ENCODE measurements at regions not wholly inside any gene's neighbourhood (a gene's known extent, or its start where the extent isn't known, plus 50 kb on each side); places are given as distances from the start of the nearest gene placed in this dataset.

DNA sequence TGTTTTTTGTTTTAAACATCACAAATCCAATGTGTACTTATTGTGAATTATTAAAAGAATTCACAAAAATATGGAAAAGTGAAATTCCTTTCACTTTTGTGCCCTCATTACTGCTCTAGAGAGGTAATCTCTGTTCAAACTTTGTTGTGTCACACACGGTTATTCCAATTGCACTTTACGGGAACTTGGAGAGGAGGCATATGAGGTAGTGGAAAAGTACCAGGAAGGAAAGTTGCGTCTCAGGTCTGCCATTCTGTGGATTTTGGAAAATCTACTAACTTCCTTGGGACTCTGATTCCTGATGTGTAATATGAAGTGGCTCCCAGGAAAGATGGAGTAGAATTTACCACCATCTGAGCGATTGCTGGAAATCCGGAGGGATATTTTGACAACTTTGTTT lies 90.9 kb upstream of the DCN start:
- no peak for DNase-seq
- ChIA-PET POLR2A (ENCODE audit: partially characterized antibody) (no interaction called here), CTCF (ENCODE audit: partially characterized antibody) (no interaction called here)
- no peak overlapping the region for H3K27ac Mint-ChIP-seq
- no peaks in the 10 kb centered on the region for H3K36me3 ChIP-seq (ENCODE audit: insufficient read depth, low read length)
- H3K4me1 ChIP-seq (ENCODE audit: insufficient read depth, low read length), result no peaks in the 10 kb centered on the region
- H3K27me3 ChIP-seq (ENCODE audit: insufficient read depth, low read length), result no peaks in the 10 kb centered on the region
- H3K4me1 Mint-ChIP-seq, result no peaks in the 10 kb centered on the region
- peaks cover 5 to 6% of the 10 kb centered on the region in 2 donors for H3K27me3 Mint-ChIP-seq
- H3K4me3 Mint-ChIP-seq, result no peak overlapping the region
- H3K9me3 ChIP-seq (ENCODE audit: control insufficient read depth in 1 of 2, low read length in 2 of 2), result no peaks in the 10 kb centered on the region
- H3K36me3 Mint-ChIP-seq, result no peaks in the 10 kb centered on the region
- no peak overlapping the region for H3K27ac ChIP-seq (ENCODE audit: low read depth, low read length)
- peaks cover 0 to 2% (median 0%) of the 10 kb centered on the region in 8 donors for H3K9me3 Mint-ChIP-seq
- intact Hi-C loops (cut with micrococcal nuclease), result no loop called here
- no peak overlapping the region for H3K4me3 ChIP-seq (ENCODE audit: low read length in 2 of 2)

GRCh38 chr12:91272461-91273063 lies 89.9 kb upstream of the DCN start:
- DNase-seq, result no peak
- Histone ChIP-seq H3K4me3 (ENCODE audit: low read length in 2 of 2) (no peak overlapping the region), H3K27ac (ENCODE audit: low read depth, low read length) (no peak overlapping the region), H3K36me3 (ENCODE audit: insufficient read depth, low read length) (no peaks in the 10 kb centered on the region), H3K4me1 (ENCODE audit: insufficient read depth, low read length) (no peaks in the 10 kb centered on the region), H3K27me3 (ENCODE audit: insufficient read depth, low read length) (no peaks in the 10 kb centered on the region), H3K9me3 (ENCODE audit: control insufficient read depth in 1 of 2, low read length in 2 of 2) (no peaks in the 10 kb centered on the region)
- Mint-ChIP-seq H3K4me1 (no peaks in the 10 kb centered on the region), H3K9me3 (peaks cover 0 to 2% (median 0%) of the 10 kb centered on the region in 8 donors), H3K36me3 (no peaks in the 10 kb centered on the region), H3K4me3 (no peak overlapping the region), H3K27ac (no peak overlapping the region), H3K27me3 (peaks cover 5% of the 10 kb centered on the region in 2 donors)
- intact Hi-C loops (cut with micrococcal nuclease), result no loop called here
- CTCF ChIA-PET (ENCODE audit: partially characterized antibody), result no interaction called here
- POLR2A ChIA-PET (ENCODE audit: partially characterized antibody), result no interaction called here

- no peak overlapping the region for H3K27ac ChIP-seq (ENCODE audit: low read depth, low read length)
- Mint-ChIP-seq H3K27me3 (peaks cover 3 to 5% of the 10 kb centered on the region in 2 donors), H3K36me3 (no peaks in the 10 kb centered on the region), H3K9me3 (peaks cover 0 to 2% (median 0%) of the 10 kb centered on the region in 8 donors), H3K27ac (peak overlapping the region in 1 of 7 donors; percentile 37), H3K4me3 (no peak overlapping the region), H3K4me1 (no peaks in the 10 kb centered on the region)
- H3K27me3 ChIP-seq (ENCODE audit: insufficient read depth, low read length), result no peaks in the 10 kb centered on the region
- H3K4me3 ChIP-seq (ENCODE audit: low read length in 2 of 2), result no peak overlapping the region
- no peaks in the 10 kb centered on the region for H3K36me3 ChIP-seq (ENCODE audit: insufficient read depth, low read length)
- POLR2A ChIA-PET (ENCODE audit: partially characterized antibody), result no interaction called here
- DNase-seq, result no peak
- no peaks in the 10 kb centered on the region for H3K4me1 ChIP-seq (ENCODE audit: insufficient read depth, low read length)
- intact Hi-C loops (cut with micrococcal nuclease), result no loop called here
- CTCF ChIA-PET (ENCODE audit: partially characterized antibody), result no interaction called here
- no peaks in the 10 kb centered on the region for H3K9me3 ChIP-seq (ENCODE audit: control insufficient read depth in 1 of 2, low read length in 2 of 2)
Measured at GRCh38 chr12:91271185-91271584, 88.6 kb upstream of the DCN start.

- no peaks in the 10 kb centered on the region for H3K36me3 ChIP-seq (ENCODE audit: insufficient read depth, low read length)
- ChIA-PET POLR2A (ENCODE audit: partially characterized antibody) (no interaction called here), CTCF (ENCODE audit: partially characterized antibody) (no interaction called here)
- no peak overlapping the region for H3K27ac ChIP-seq (ENCODE audit: low read depth, low read length)
- H3K9me3 ChIP-seq (ENCODE audit: control insufficient read depth in 1 of 2, low read length in 2 of 2), result no peaks in the 10 kb centered on the region
- Mint-ChIP-seq H3K27me3 (peaks cover 0 to 5% of the 10 kb centered on the region in 2 donors), H3K27ac (no peak overlapping the region), H3K9me3 (peaks cover 0 to 2% (median 0%) of the 10 kb centered on the region in 8 donors), H3K36me3 (no peaks in the 10 kb centered on the region), H3K4me3 (no peak overlapping the region), H3K4me1 (no peaks in the 10 kb centered on the region)
- no peak for DNase-seq
- H3K4me3 ChIP-seq (ENCODE audit: low read length in 2 of 2), result no peak overlapping the region
- intact Hi-C loops (cut with micrococcal nuclease), result no loop called here
- H3K4me1 ChIP-seq (ENCODE audit: insufficient read depth, low read length), result no peaks in the 10 kb centered on the region
- no peaks in the 10 kb centered on the region for H3K27me3 ChIP-seq (ENCODE audit: insufficient read depth, low read length)
Measured at GRCh38 chr12:91267039-91267438, 84.4 kb upstream of the DCN start.

GRCh38 chr12:91264178-91264577 lies 81.6 kb upstream of the DCN start:
- H3K4me3 ChIP-seq (ENCODE audit: low read length in 2 of 2), result no peak overlapping the region
- H3K4me1 ChIP-seq (ENCODE audit: insufficient read depth, low read length), result no peaks in the 10 kb centered on the region
- Mint-ChIP-seq H3K4me3 (no peak overlapping the region), H3K27me3 (no peaks in the 10 kb centered on the region), H3K4me1 (no peaks in the 10 kb centered on the region), H3K9me3 (peaks cover 0 to 3% (median 0%) of the 10 kb centered on the region in 8 donors), H3K27ac (no peak overlapping the region), H3K36me3 (no peaks in the 10 kb centered on the region)
- no peak for DNase-seq
- H3K27me3 ChIP-seq (ENCODE audit: insufficient read depth, low read length), result no peaks in the 10 kb centered on the region
- ChIA-PET CTCF (ENCODE audit: partially characterized antibody) (no interaction called here), POLR2A (ENCODE audit: partially characterized antibody) (no interaction called here)
- intact Hi-C loops (cut with micrococcal nuclease), result no loop called here
- no peak overlapping the region for H3K27ac ChIP-seq (ENCODE audit: low read depth, low read length)
- H3K36me3 ChIP-seq (ENCODE audit: insufficient read depth, low read length), result no peaks in the 10 kb centered on the region
- H3K9me3 ChIP-seq (ENCODE audit: control insufficient read depth in 1 of 2, low read length in 2 of 2), result no peaks in the 10 kb centered on the region

GRCh38 chr12:91261820-91262676 lies 79.4 kb upstream of the DCN start:
- no peak overlapping the region for H3K27ac ChIP-seq (ENCODE audit: low read depth, low read length)
- Mint-ChIP-seq H3K9me3 (peaks cover 0 to 5% (median 0%) of the 10 kb centered on the region in 8 donors), H3K27ac (no peak overlapping the region), H3K4me3 (no peak overlapping the region), H3K4me1 (no peaks in the 10 kb centered on the region), H3K36me3 (no peaks in the 10 kb centered on the region), H3K27me3 (peaks cover 0 to 4% of the 10 kb centered on the region in 2 donors)
- no peaks in the 10 kb centered on the region for H3K9me3 ChIP-seq (ENCODE audit: control insufficient read depth in 1 of 2, low read length in 2 of 2)
- no peak overlapping the region for H3K4me3 ChIP-seq (ENCODE audit: low read length in 2 of 2)
- no peak for DNase-seq
- no peaks in the 10 kb centered on the region for H3K36me3 ChIP-seq (ENCODE audit: insufficient read depth, low read length)
- no peaks in the 10 kb centered on the region for H3K27me3 ChIP-seq (ENCODE audit: insufficient read depth, low read length)
- ChIA-PET CTCF (ENCODE audit: partially characterized antibody) (no interaction called here), POLR2A (ENCODE audit: partially characterized antibody) (no interaction called here)
- intact Hi-C loops (cut with micrococcal nuclease), result no loop called here
- H3K4me1 ChIP-seq (ENCODE audit: insufficient read depth, low read length), result no peaks in the 10 kb centered on the region

DNA sequence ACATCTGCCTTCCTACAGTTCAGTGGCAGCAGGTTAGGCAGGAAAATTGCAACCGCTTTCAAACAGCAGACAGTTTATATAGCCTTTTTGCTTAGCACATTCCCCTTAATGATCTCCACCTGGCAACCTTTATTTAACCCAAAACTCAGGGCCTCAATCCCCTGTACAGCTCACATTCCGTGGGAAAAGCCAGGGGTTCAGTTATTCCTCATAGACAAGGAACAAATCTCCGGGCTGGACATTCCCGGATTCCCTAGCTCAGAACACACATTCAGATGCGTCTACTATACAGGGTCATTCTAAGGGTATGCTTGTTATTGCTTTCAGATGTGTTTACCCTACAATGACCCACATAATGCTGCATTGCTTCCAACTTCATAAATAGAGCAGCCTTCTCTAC lies 73.8 kb upstream of the DCN start:
- Mint-ChIP-seq H3K36me3 (no peaks in the 10 kb centered on the region), H3K4me1 (no peaks in the 10 kb centered on the region), H3K27me3 (peaks cover 0 to 4% of the 10 kb centered on the region in 2 donors), H3K9me3 (peaks cover 0 to 5% (median 0%) of the 10 kb centered on the region in 8 donors), H3K27ac (no peak overlapping the region), H3K4me3 (no peak overlapping the region)
- DNase-seq, result no peak
- intact Hi-C loops (cut with micrococcal nuclease), result no loop called here
- no peaks in the 10 kb centered on the region for H3K36me3 ChIP-seq (ENCODE audit: insufficient read depth, low read length)
- ChIA-PET CTCF (ENCODE audit: partially characterized antibody) (no interaction called here), POLR2A (ENCODE audit: partially characterized antibody) (no interaction called here)
- no peaks in the 10 kb centered on the region for H3K4me1 ChIP-seq (ENCODE audit: insufficient read depth, low read length)
- no peak overlapping the region for H3K27ac ChIP-seq (ENCODE audit: low read depth, low read length)
- no peaks in the 10 kb centered on the region for H3K9me3 ChIP-seq (ENCODE audit: control insufficient read depth in 1 of 2, low read length in 2 of 2)
- H3K4me3 ChIP-seq (ENCODE audit: low read length in 2 of 2), result no peak overlapping the region
- H3K27me3 ChIP-seq (ENCODE audit: insufficient read depth, low read length), result no peaks in the 10 kb centered on the region

Measured in CD4-positive, alpha-beta memory T cell (primary cell).